Transverse colon (tissue), 3 donors: ENCODE measurements at regions not wholly inside any gene's neighbourhood (a gene's known extent, or its start where the extent isn't known, plus 50 kb on each side); places are given as distances from the start of the nearest gene placed in this dataset.
"Not testable (repeated sequence)": the region's sequence is repeated elsewhere in the genome, so short reads cannot be mapped to it uniquely, and the experiment has no call there.

Source experiments
- CTCF ChIP-seq, 5 experiments: fragments of 200-600 bp in 3 of 5; fragments of 450-650 bp in 2 of 5; sonication (generic) in 3 of 5; IDR thresholded peaks; 1 replicate in 2 of 5; 2 replicates in 3 of 5; pipeline ENCODE4 v1.5.1; 2016 to 2017; ENCODE audit warnings: antibody characterized with exemption in 5 of 5, inconsistent platforms in 3 of 5, mild to moderate bottlenecking in 2 of 5, moderate library complexity in 1 of 5
- POLR2A ChIP-seq: fragments of 450-650 bp; IDR thresholded peaks from one replicate; pipeline ENCODE4 v1.6.1; 2016; ENCODE audit warnings: antibody characterized with exemption, mild to moderate bottlenecking, moderate library complexity

- TF ChIP-seq CTCF (IDR thresholded peaks at IDR 0.05); POLR2A: not testable (repeated sequence)
These were observed 81.3 kb downstream of the EBNA1BP2 start for GRCh38 chr1:43090812-43091211.
